GM21381 (cell line): ENCODE measurements at regions not wholly inside any gene's neighbourhood (a gene's known extent, or its start where the extent isn't known, plus 50 kb on each side); places are given as distances from the start of the nearest gene placed in this dataset.
"Not testable (repeated sequence)": the region's sequence is repeated elsewhere in the genome, so short reads cannot be mapped to it uniquely, and the experiment has no call there.

Source experiments
- ATAC-seq: cut with Tn5 transposase; IDR thresholded peaks from one replicate; pipeline ENCODE4 v1.9.1; 2021; ENCODE audit warnings: mild to moderate bottlenecking, moderate library complexity; ENCODE audit not compliant: unreplicated experiment

DNA sequence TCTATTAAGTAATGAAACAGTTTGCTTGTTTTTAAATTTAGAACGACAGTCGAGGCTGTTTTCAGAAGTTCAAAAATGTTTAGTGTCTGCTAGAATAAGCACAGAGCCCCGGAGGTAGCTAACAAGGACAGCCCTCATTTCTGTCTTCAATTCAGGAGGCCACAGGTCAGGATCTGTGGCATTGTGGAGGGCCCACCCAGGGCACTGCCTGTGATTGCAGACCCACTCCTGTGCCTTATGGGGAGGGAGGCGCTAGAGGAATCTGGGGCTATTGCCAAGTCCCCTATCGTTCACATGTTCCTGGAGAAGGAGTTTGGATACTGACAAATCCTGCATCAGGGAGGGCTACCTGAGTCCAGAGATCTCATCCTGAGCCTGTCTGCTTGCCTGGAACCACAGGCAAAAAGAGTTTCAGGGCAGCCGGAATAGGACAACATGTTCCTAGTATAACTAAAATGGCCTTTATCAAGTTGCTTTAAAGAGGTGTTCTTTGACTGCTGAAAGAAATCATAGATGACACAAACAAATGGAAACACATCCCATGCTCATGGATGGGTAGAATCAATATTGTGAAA, 141.5 kb upstream of the ROPN1 start:
- ATAC-seq, result no peak

DNA sequence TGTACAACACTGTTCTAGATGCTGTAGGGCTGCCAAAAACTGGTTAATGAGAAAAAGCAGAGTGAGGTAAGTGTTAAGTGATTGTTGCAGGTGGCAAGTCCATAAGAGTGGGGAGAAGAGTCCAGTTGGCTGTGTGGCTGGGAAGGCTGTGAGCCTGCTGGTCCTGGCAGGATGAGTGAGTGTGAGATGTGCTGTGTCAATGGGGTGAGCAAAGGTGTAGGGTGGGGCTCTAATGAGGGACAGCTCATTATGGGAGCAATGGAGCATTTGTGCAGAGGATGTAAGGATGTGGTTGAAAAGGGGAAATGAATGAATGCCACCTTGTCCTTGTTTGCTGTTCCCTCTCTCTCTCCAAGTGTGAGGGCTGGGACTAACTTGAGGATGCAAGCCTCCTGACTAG, 145.3 kb upstream of the ROPN1 start:
- ATAC-seq, result no peak

DNA sequence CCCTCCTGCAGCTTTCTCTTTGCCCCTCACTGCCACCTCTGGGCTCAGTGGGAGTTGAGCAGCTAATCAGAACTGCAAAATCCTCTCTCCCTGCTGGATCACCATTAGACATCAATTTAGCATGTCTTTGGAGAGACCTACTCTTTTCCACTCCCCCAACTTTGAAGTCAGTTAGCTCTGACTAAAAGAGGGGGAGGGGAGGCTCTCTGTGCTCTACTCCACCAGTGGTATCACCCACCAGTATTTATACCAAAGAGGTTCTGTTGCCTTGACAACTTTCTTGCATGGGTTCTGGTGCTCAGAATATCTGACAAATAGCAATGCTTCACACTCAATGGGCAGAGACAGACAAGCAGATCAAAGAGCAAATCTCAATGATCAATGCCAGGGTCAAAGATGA, 146.2 kb upstream of the ROPN1 start:
- no peak for ATAC-seq

DNA sequence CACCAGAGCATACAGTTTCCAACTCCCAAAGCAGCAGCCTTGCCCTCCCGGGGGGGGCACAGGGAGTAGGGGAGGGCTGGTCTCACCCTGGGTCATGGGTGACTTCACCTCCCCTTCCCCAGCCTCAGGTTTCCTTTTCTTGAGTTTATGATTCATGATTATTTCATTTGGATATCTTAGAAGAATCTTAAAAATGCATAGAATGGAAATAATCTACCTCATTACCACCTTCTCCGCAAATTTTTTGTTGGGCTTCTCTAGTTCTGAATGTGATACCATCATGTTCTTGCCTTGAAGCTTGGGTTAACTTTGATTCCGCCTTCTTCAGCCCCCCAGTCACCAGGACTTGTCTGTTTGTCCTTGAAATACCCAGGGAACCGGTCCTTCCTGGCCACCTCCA, 148.8 kb upstream of the ROPN1 start:
- ATAC-seq, result no peak

DNA sequence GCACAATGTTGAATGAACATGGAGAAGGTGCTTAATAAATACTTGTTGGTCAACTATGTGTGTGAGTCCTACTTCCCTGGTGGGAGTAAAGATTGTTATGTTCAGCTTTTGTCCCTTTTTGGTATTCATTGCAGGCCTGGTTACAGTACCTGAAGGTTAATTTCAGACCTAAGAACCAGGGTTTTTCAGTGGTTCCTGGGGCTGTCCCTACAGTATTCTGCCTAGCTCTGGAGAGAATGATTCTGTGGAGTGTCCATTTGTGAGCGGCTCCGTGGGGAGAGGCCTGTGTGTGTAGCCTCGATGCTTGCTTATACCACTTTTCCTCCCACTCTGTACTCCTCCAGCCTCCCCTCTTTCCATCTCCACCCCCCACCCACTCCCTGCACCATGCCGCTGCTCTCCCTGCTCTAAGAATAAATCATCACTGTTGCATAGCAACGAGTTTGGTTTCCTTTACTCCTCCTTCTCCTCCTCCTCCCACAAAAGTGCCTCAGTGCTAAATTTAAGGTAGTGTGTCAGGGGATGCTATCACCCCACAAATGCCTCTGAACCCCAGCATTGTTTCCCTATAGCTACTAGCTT, 150.6 kb upstream of the ROPN1 start:
- ATAC-seq, result no peak

DNA sequence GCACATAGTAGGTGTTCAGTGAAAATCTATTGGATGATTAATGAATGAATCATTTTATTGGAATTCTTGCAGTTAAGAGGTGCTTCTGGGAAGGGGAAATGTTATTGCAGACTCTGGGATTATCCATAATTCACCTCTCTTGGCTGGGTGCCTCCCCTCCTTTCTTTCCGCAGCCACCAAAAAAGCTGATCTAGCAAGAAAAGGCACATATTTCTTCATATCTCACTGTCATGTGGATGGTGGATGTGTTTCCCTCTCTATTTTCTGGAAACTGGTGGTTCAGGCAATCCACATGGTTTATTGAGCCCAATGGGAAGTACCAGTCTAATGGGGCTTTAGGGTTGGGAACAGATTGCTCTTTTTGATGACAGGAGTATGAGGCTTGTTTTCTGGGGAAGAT, 151.1 kb upstream of the ROPN1 start:
- ATAC-seq, result no peak

DNA sequence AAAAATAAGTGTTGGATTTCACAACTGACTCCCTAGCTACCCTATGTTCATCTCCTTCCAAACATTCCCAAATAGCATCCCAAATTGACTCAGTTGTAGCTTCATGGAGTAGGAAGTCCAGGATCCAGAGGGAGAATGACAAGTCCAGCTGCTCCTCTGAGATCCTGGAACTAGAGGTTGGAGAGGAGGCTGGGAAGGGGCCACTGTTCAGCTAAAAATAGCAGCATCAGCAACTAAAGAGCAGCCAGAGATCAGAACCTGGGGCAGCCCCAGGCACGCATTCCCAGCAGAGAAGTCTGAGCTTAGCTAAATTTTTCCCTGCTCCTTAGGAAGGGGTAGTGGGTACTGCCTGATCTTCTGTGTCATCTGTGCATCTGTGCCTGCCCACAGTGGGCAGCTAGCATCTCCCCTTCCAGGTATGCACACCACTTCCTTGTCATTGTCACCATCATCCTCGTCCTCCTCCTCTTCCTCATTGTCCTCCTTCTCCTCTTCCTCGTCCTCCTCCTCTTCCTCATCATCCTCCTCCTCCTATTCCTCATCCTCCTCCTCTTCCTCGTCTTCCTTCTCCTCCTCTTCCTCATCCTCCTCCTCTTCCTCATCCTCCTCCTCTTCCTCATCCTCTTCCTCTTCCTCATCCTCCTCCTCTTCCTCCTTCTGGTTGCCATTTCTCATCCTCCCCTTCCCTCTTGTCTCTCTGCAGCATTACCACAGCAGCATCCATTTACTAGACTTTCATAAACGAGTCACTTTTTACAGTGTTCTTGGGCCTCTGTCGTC, 152.3 kb upstream of the ROPN1 start:
- no peak for ATAC-seq

DNA sequence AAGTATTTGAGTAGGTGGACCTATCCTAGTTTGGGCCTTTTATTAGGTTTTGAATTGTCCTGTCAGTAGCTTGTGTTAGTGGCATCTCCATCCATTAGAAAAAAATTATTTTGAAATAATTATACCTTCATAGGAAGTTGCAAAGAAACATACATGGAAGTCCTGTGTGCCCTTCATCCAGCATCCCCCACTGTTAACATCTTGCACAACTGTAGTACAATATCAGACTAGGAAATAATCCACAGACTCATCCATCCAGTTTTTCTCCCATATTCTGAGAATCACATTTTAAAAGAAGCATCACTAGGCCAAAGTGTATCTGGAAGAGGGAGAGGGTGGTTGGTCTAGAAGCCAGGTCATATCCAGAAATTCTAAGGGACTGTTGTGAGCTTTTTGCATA, 155.5 kb upstream of the ROPN1 start:
- no peak for ATAC-seq

DNA sequence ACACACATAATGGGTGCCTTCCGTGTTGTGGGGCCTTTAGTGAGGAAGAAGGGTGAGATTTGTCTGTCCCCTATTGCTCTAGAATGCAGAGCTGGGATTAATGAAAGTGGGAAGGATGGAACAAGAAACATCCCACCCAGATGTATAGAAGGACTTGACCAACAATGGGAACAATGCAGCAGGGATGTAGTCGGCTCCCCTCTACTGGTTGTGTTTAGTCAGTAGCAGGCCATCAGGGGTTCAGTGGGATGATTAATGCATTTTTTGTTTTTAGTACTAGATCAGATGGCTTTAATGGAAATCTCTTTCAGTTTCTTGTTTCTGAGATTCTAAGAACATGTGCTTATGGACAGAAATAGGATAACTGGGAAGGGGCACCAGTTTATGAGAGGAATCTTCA, 156.0 kb upstream of the ROPN1 start:
- ATAC-seq, result no peak

DNA sequence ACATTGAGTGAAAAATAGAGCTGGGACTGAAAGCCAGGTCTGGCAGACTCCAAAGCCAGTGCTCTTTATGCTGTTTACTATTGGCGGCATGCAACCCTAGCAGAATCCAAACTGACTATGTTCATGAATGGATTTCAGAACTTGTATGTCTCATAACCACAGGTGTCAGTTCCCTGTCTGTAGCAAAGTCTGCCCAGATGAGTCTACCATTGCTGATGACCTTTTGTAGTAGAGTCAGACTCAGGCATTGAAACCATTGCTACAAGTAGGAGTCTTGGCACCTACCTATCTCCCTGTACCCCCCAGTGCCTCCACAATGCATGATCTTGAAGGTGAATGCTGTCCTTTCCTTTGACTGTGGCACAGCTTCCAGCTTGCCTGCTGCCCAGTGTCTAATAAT, 157.2 kb upstream of the ROPN1 start:
- no peak for ATAC-seq

DNA sequence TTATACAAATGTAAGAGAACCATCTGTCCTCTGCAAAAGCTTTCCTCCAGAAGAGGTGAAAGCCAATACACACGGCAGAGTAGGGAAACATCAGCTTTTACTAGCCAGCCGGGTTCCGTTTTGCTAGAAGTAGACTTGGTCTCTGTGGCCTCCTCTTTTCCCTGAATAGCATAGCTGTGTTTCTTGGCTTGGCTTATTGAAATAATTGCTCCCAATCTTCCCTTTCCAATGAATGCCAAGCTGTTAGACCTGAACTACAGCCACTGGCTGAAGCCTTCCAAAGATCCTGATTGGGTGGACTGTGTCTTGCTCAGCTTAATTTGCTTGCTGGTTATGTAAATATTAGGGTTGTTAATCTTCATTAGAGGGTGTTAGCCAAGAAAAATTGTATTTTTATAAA, 157.8 kb upstream of the ROPN1 start:
- ATAC-seq, result no peak

DNA sequence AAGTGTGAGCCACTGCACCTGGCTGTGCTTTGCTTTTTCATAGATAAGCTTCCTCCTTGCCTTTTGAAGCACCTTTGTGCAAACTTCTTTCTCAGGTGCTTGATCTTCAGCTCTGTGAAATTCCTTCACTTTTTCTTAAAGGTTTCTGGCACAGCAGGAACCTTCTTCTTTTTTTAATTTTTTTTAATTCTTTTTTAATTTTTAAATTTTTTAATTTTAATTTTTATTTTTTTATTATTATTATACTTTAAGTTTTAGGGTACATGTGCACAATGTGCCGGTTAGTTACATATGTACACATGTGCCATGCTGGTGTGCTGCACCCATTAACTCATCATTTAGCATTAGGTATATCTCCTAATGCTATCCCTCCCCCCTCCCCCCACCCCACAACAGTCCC, 161.0 kb upstream of the ROPN1 start:
- not testable (repeated sequence) for ATAC-seq

DNA sequence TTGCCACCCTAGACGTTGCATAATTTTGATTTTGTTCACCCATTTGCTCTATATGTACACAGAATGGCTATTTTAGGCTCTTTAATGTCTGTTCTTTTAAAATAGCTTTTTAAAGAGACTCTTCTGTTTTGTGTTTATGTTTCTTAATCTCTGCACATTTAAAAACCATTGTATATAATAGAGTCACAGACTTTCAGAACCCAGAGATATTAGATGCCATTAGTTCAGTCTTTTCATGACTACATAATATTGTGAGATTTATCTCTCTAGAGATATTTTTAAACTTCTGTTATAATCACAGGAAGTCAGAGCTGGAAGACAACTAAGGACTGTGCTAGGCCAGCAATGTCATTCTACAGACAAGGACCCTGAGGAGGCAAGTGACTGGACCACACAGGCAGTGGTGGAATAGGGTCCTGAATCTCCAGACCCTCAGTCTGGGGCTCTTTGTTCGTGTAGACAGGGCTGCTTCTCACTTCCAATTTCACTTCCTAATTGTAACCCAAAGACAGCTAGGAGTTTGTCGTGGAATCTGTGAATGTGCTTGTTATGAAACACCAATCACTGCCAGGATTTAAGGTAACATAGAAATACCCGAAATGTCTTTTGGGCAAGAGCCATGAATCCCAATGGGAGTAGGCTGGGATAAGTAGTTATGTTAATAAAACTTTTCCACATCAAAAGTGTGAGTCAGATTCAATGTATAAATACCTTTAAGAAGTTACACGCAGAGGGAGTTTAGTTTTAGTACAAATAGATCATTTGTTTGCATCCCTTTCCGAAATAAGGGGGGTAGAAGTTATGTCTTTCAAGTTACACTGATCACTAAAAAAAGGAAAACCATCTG, 165.2 kb upstream of the ROPN1 start:
- ATAC-seq, result no peak

DNA sequence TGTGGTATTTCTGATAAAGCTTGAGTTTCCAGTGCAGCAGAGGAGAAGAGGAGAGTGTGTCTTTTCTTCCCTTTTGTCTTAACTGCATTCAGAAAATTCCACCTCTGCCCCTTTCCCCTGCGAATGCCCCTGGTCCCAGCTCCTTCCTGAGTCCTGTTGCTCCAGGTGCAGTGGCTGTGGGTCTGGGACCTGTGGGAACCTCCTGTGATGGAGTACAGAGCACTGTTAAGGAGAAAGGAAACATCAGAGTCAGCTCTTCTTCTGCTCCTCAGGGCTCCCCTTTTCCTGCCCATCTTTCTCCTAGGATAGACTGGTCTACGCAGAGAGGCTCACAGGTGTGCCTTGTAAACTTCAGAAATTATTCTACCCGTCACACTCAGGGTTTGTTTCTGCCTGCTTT, 165.8 kb upstream of the ROPN1 start:
- no peak for ATAC-seq

DNA sequence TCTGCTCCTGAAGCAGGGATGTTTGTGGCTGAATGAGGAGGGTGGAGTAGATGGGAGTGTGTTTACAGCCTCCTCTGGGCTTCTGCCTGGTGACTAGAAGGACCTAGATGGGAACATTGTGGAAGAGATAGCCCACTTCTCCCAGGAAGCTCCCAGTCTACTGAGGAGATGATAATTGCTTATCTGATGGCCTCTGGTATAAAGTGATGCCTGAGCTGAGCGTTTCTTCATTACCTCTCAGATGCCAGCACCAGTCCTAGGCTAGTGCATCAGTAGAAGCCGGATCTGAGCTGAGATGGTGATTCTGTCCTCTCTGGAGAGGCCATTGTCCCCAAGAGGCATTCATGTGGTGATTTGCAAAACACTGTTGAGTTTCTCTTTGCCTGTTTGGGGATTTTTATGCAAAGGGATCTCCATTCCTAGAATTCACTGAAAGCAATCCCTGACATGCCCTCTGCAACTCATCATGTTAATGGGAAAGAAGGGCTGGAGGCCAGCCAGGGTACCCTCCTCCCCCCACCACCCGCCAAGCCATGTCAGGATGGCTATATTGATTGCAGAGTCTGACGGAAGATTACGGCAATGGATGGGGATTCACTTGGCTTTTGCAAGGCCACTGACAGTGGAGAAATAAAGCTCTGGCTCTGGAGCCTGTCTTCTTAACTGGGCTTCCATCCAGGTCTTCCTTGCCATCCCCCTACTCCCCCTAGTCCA, 166.4 kb upstream of the ROPN1 start:
- ATAC-seq, result no peak

DNA sequence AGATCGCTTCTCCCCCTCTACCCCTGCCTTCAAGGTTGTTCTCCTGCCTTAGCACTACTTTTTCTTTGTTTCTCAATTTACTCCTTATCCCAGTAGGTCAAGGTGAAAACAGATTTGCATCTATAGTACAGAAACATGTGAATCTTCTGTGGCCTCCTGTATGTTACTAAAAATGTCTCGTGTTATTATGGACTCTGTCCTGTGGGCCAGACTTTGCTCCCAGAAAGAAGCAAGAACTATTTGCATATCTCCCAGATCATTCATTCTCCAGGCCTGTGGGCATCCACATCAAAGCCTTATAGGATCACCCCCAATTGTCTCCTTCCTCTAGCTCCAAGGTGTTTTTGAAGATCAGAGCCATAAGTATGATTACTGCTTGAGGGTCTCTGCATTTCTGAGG, 169.5 kb upstream of the ROPN1 start:
- no peak for ATAC-seq

DNA sequence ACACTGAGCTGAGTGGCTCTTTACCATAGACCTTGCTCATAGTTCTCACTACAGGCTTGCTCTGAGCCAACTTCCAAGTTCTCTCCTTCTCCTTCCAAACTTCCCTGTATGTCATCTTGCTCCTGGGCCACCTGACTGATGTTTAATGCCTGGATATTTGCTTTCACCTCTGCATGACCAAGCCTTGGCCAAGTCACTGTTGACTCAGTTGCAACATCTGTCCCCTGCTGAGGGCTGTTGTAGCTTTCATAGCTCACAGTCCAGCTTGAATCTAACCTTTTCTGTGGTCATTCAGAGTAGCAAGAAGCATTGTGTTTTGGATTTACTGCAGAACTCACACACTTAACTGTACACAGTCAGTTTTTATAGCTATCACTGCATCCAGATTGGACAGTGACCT, 171.8 kb upstream of the ROPN1 start:
- ATAC-seq, result no peak

DNA sequence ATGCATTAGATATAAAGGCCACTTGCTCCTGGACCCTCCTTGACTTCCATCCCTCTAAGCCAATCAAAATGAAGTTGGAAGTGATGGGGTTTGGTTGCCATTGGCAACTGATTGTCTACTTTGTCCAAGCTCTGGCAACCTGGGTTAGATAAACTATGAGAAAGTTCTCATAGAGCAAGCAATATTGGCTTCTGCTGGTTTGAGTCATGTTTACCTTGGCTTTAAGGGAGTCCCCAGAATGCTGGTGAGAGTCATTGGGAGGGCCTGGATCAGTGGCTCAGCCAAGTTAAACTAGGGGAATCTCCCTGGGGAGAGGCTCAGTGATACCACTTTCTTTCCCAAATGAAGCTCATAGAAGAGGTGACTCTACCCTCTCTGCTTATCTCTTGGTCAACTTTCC, 176.3 kb upstream of the ROPN1 start:
- ATAC-seq, result no peak

DNA sequence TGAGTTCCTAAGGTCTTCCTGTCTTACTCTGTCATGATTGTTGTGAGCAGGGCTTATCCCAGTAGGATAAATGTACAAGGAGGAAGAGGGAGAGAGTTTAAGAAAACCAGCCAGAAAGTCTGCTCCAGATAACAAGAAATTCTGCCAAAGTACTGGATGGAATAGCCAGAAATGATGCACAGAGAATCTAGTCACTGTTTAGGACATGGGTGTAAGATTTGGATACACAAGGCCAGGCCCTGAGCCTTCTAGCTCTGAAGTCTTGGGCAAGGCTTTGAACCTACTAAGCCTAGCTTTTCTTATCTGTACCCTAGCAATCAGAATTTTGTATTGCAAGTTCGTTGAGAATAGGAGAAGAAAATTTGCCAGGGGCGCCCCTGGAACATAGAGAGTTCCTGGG, 180.4 kb upstream of the ROPN1 start:
- ATAC-seq, result no peak

DNA sequence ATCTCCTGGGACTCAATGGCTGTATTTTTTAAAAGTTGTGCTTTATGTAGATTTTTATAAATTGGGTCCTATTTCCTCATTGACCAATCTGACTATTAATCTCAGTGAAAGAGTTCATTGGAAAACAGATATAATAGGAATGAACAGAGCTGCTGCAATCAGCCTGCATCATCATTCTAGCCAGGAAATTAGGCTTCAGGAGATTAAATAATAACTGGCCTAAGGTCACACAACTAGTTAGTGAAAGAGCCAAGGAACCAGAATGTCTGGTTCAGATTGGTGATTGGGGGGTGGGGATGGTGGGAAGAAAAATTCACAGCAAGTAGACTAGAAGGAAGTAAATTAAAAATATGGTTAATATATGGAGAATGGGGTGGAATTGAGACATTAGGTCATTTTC, 180.9 kb upstream of the ROPN1 start:
- ATAC-seq, result no peak

DNA sequence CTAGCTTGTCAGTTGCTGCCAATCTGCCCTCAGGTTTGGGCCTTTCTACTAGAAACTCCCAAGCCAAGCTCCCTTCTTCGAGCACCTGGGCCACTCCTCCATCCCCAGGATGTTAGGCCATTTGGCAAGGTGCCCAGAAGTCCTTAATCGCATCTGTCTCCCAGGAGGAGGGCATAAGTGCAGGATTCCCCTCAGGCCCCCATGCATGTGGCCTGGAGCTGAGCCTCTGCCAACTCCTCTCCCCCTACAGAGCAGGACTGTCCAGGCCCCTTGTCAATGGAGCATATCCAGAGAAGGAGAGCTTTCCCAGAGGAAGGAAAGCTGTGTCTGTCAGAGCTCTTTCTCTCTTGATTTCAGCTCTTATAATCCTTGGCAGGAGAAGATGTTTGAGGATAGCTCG, 182.6 kb upstream of the ROPN1 start:
- ATAC-seq, result no peak
